DMS 273 treated with DMSO at 0.1 percent for 48 hours (cell line): ENCODE measurements at regions not wholly inside any gene's neighbourhood (a gene's known extent, or its start where the extent isn't known, plus 50 kb on each side); places are given as distances from the start of the nearest gene placed in this dataset.

ENCODE experiments used
- DNase-seq: peaks from one replicate; lab custom pipeline; 2025; lab: John Stamatoyannopoulos, UW

GRCh38 chr2:164439885-164440284 lies 181.4 kb downstream of the GRB14 start:
- no peak for DNase-seq

- DNase-seq, result no peak
Measured at GRCh38 chr2:164439235-164439634, 182.0 kb downstream of the GRB14 start.

- no peak for DNase-seq
Measured at GRCh38 chr2:164438490-164439205, 182.6 kb downstream of the GRB14 start.

GRCh38 chr2:164436131-164436530 lies 185.2 kb downstream of the GRB14 start:
- no peak for DNase-seq

GRCh38 chr2:164430166-164430783 lies 191.0 kb downstream of the GRB14 start:
- peak; percentile 29 for DNase-seq

GRCh38 chr2:164429354-164429753 lies 191.9 kb downstream of the GRB14 start:
- no peak for DNase-seq

- no peak for DNase-seq
Measured at GRCh38 chr2:164427111-164427510, 194.2 kb downstream of the GRB14 start.

- DNase-seq, result no peak
Measured at GRCh38 chr2:164420787-164421186, 200.5 kb downstream of the GRB14 start.

- DNase-seq, result no peak
Measured at GRCh38 chr2:164412831-164413230, 208.5 kb downstream of the GRB14 start.

GRCh38 chr2:164389411-164389810 lies 231.9 kb downstream of the GRB14 start:
- DNase-seq, result no peak

GRCh38 chr2:164388511-164388910 lies 232.8 kb downstream of the GRB14 start:
- no peak for DNase-seq

GRCh38 chr2:164386231-164386630 lies 235.1 kb downstream of the GRB14 start:
- no peak for DNase-seq

GRCh38 chr2:164384434-164384833 lies 236.8 kb downstream of the GRB14 start:
- DNase-seq, result no peak

- DNase-seq, result no peak
Measured at GRCh38 chr2:164371916-164372315, 249.4 kb downstream of the GRB14 start.

GRCh38 chr2:164369366-164369765 lies 251.9 kb downstream of the GRB14 start:
- no peak for DNase-seq

- no peak for DNase-seq
Measured at GRCh38 chr2:164368896-164369295, 252.4 kb downstream of the GRB14 start.

GRCh38 chr2:164363646-164364045 lies 257.6 kb downstream of the GRB14 start:
- DNase-seq, result no peak

- no peak for DNase-seq
Measured at GRCh38 chr2:164351536-164351935, 269.7 kb downstream of the GRB14 start.

- DNase-seq, result no peak
Measured at GRCh38 chr2:164335947-164336346, 285.3 kb downstream of the GRB14 start.

GRCh38 chr2:164335128-164335527 lies 286.2 kb downstream of the GRB14 start:
- no peak for DNase-seq

- no peak for DNase-seq
Measured at GRCh38 chr2:164328310-164328709, 293.0 kb downstream of the GRB14 start.

GRCh38 chr2:164323978-164324377 lies 297.3 kb downstream of the GRB14 start:
- no peak for DNase-seq

GRCh38 chr2:164314148-164314547 lies 307.1 kb downstream of the GRB14 start:
- peak; percentile 71 for DNase-seq

GRCh38 chr2:164306872-164307271 lies 314.4 kb downstream of the GRB14 start:
- DNase-seq, result no peak
